Gastroesophageal sphincter (tissue), 4 donors: ENCODE measurements at regions not wholly inside any gene's neighbourhood (a gene's known extent, or its start where the extent isn't known, plus 50 kb on each side); places are given as distances from the start of the nearest gene placed in this dataset.
A peak's percentile ranks its signal among the peaks of the same experiment; 100 is the strongest.

Experiments
- ATAC-seq: fragments of 150-250 bp; one replicate; pipeline ENCODE4 v1.9.1; 2016; ENCODE audit warnings: mild to moderate bottlenecking, moderate library complexity
- H3K27ac ChIP-seq, 4 donors: fragments of 200-600 bp; sonication (generic) in 3 of 4; 1 replicate in 3 of 4; 2 replicates in 1 of 4; pipeline ENCODE4 v1.5.1; 2016 to 2019
- H3K27me3 ChIP-seq: fragments of 200-600 bp; sonication (generic); one replicate; pipeline ENCODE4 v1.5.1; 2019
- H3K36me3 ChIP-seq, 2 donors: fragments of 200-600 bp; sonication (generic); one replicate each; pipeline ENCODE4 v1.5.1; 2019; ENCODE audit warnings: control low read depth in 1 of 2
- H3K4me1 ChIP-seq, 3 donors: fragments of 200-600 bp; sonication (generic); 1 replicate in 2 of 3; 2 replicates in 1 of 3; pipeline ENCODE4 v1.5.1; 2016 to 2019; ENCODE audit warnings: control low read depth in 2 of 3
- H3K4me3 ChIP-seq, 2 donors: fragments of 200-600 bp; sonication (generic); one replicate each; pipeline ENCODE4 v1.5.1; 2019; ENCODE audit warnings: mild to moderate bottlenecking in 1 of 2, moderate library complexity in 1 of 2
- H3K9me3 ChIP-seq, 3 donors: fragments of 200-600 bp; sonication (generic); one replicate each; pipeline ENCODE4 v1.5.1; 2017 to 2019; ENCODE audit warnings: control low read depth in 2 of 3
- EP300 ChIP-seq: sonication (generic); formaldehyde crosslinking; IDR thresholded peaks from one replicate; pipeline ENCODE4 v1.6.1; 2017; ENCODE audit warnings: antibody characterized with exemption, mild to moderate bottlenecking
- POLR2A ChIP-seq, 2 donors: fragments of 450-650 bp; IDR thresholded peaks; one replicate each; pipeline ENCODE4 v1.6.1; 2017; ENCODE audit warnings: antibody characterized with exemption in 2 of 2, mild to moderate bottlenecking in 2 of 2, moderate library complexity in 1 of 2
- POLR2AphosphoS5 ChIP-seq: sonication (generic); formaldehyde crosslinking; IDR thresholded peaks from one replicate; pipeline ENCODE4 v1.6.1; 2017; ENCODE audit warnings: antibody characterized with exemption
- WGBS, 2 donors: methylation state at CpG; one replicate each; pipeline ENCODE4 v1.1.5; 2018; ENCODE audit warnings: low coverage in 1 of 2; 5-methylcytosine and 5-hydroxymethylcytosine counted together
- TF ChIP-seq, protein P1 (sequence below), 4 experiments: fragments of 200-600 bp in 2 of 4; fragments of 450-650 bp in 2 of 4; sonication (generic) in 1 of 4; IDR thresholded peaks; one replicate each; pipeline ENCODE4 v1.5.1; 2017 to 2019; ENCODE audit warnings: antibody characterized with exemption in 4 of 4, mild to moderate bottlenecking in 2 of 4, moderate library complexity in 2 of 4

DNA sequence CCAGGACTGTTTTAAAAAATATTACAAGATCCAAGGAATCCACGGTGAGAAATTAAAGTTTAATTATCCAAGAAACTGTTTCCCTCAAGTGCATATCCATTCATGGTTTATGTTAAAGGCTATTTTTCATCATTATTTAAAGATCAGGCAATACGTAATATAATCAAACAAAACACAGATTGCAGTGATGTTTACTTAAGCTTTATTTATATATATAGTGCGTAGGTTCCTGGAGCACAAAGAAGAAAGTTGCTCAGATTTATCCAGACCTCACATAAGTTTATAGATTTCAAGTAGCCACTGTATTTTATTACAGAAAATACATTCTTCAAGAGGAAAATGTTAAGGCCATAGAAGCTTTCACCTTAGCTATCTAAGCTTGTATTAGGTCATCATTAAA is 210.0 kb upstream of the KLF14 start:
- no peak for ATAC-seq
- Histone ChIP-seq H3K36me3 (no peaks in the 10 kb centered on the region), H3K4me3 (peak overlapping the region; percentile 29 to 30), H3K9me3 (no peaks in the 10 kb centered on the region), H3K27me3 (no peaks in the 10 kb centered on the region), H3K4me1 (peaks cover 13 to 83% (median 15%) of the 10 kb centered on the region in 3 donors), H3K27ac (peak overlapping the region; percentile 30 to 68 (median 52))
- TF ChIP-seq POLR2A (IDR thresholded peaks at IDR 0.05) (no peak), POLR2AphosphoS5 (no peak), EP300 (no peak)
- TF ChIP-seq, protein P1, sequence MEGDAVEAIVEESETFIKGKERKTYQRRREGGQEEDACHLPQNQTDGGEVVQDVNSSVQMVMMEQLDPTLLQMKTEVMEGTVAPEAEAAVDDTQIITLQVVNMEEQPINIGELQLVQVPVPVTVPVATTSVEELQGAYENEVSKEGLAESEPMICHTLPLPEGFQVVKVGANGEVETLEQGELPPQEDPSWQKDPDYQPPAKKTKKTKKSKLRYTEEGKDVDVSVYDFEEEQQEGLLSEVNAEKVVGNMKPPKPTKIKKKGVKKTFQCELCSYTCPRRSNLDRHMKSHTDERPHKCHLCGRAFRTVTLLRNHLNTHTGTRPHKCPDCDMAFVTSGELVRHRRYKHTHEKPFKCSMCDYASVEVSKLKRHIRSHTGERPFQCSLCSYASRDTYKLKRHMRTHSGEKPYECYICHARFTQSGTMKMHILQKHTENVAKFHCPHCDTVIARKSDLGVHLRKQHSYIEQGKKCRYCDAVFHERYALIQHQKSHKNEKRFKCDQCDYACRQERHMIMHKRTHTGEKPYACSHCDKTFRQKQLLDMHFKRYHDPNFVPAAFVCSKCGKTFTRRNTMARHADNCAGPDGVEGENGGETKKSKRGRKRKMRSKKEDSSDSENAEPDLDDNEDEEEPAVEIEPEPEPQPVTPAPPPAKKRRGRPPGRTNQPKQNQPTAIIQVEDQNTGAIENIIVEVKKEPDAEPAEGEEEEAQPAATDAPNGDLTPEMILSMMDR (IDR thresholded peaks at IDR 0.05), result no peak
- 26 to 32% methylated on average over 3 of the region's 3 CpGs for WGBS, 2 donors

DNA sequence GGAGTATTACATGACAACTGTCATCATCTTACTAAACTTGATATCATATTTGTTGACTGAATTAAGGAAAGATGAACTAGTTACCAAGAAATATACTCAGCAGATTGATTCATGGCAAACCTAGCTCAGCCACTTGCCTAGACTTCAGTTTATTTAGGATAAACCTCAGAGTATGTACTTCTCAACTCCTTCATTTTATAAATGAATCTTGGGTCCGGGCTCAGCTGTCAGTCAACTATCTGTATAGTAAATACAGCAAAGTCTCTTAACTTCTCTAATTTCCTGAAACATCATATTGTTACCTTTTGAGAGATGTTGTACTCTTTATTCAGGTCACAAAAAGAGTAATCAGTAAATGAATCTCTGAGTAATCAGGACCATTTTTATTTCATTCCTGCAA is 211.0 kb upstream of the KLF14 start:
- H3K27ac ChIP-seq, result peak overlapping the region in 2 of 4 donors; percentile 30 to 68
- no peak for TF ChIP-seq EP300
- TF ChIP-seq, protein P1 (IDR thresholded peaks at IDR 0.05), result no peak
- H3K9me3 ChIP-seq, result no peaks in the 10 kb centered on the region
- no peak for ATAC-seq
- H3K27me3 ChIP-seq, result no peaks in the 10 kb centered on the region
- no peak overlapping the region for H3K4me3 ChIP-seq
- 56 to 71% methylated on average over 1 of the region's 1 CpG for WGBS, 2 donors
- no peaks in the 10 kb centered on the region for H3K36me3 ChIP-seq
- peaks cover 11 to 83% (median 12%) of the 10 kb centered on the region in 3 donors for H3K4me1 ChIP-seq

DNA sequence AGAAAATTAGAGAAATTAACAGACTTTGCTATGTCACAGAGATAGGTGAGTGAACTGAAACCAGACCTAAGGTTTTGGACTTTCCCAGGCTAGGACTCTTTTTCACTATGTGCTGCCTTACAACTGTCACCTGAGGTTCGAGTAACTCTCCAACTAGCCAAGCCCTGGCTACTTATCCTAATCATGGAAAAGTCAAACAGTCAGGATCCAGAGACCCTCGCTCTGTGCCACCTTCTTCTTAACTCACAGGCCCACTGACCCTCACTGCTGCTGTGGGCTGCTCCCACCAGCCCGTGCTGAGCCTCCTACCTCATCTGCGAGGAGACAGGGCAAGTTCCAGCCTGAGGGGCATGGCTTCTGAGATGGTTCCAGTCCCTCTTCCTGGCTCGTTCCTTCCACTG is 211.4 kb upstream of the KLF14 start:
- H3K9me3 ChIP-seq, result no peaks in the 10 kb centered on the region
- peak overlapping the region in 1 of 4 donors; percentile 7 for H3K27ac ChIP-seq
- WGBS, 2 donors, result 82 to 95% methylated on average over 2 to 5 of the region's 5 CpGs
- H3K4me1 ChIP-seq, result peaks cover 12 to 85% (median 13%) of the 10 kb centered on the region in 3 donors
- H3K36me3 ChIP-seq, result peaks cover 0 to 3% of the 10 kb centered on the region in 2 donors
- no peak for ATAC-seq
- no peaks in the 10 kb centered on the region for H3K27me3 ChIP-seq
- no peak for TF ChIP-seq EP300
- no peak overlapping the region for H3K4me3 ChIP-seq

DNA sequence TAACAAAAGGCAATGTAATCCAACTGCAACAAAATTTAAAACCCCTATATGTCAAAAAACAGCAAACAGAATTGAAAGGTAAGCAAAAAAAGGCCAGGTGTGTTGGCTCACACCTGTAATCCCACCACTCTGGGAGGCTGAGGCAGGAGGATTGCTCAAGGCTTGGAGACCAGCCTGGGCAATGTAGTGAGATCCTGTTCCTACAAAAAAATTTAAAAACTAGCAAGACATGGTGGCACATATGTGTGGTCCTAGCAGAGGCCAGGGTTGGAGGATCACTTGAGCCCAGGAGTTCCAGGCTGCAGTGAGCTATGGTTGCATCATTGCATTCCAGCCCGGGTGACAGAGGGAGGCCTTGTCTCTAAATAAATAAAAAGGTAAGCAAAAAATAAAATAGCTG is 212.1 kb upstream of the KLF14 start:
- H3K36me3 ChIP-seq, result peaks cover 0 to 10% of the 10 kb centered on the region in 2 donors
- peaks cover 12 to 84% (median 13%) of the 10 kb centered on the region in 3 donors for H3K4me1 ChIP-seq
- TF ChIP-seq, protein P1 (IDR thresholded peaks at IDR 0.05), result no peak
- no peaks in the 10 kb centered on the region for H3K27me3 ChIP-seq
- H3K27ac ChIP-seq, result no peak overlapping the region
- ATAC-seq, result no peak
- 78% methylated on average over 1 of the region's 1 CpG; no CpG with 5 or more reads in 1 of the 2 donors for WGBS, 2 donors
- no peaks in the 10 kb centered on the region for H3K9me3 ChIP-seq
- H3K4me3 ChIP-seq, result no peak overlapping the region

DNA sequence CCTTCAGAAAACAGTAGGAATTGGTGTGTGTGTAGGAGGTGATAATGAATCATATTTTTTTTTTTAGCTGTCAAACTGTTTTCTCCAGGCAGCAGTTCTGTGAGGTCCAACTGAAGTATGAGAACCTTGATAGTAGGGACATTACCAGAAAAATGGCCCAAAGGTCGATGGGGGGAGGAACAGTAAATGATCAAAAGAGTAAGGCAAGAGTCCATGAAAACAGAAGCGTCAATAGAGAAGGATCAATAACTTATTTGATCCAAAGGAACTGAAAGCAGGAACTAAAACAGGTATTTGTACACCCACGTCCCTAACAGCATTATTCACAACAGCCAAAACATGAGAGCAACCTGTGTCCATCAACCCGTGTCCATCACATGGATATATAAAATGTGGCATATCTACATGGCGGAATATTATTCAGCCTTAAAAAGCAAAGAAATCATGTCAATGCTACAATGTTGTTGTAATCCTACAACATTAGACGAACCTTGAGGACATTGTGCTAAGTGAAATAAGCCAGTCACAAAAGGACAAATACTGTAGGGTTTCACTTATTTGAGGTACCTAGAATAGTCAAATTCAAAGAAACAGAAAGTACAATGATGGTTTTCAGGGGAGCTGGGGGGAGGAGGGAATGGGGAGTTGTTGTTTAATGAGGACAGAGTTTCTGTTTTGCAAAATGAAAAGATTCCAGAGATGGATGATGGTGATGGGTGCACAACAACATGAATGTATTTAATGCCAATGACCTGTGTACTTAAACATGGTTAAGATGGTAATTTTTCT is 214.0 kb upstream of the KLF14 start:
- TF ChIP-seq POLR2A (IDR thresholded peaks at IDR 0.05) (no peak), EP300 (no peak), POLR2AphosphoS5 (no peak)
- TF ChIP-seq, protein P1 (IDR thresholded peaks at IDR 0.05), result no peak
- 95 to 96% methylated on average over 6 of the region's 6 CpGs for WGBS, 2 donors
- H3K4me1 ChIP-seq, result peaks cover 6 to 81% (median 8%) of the 10 kb centered on the region in 3 donors
- H3K27ac ChIP-seq, result no peak overlapping the region
- ATAC-seq, result no peak
- H3K27me3 ChIP-seq, result no peaks in the 10 kb centered on the region
- H3K36me3 ChIP-seq, result peaks cover 0 to 22% of the 10 kb centered on the region in 2 donors
- H3K9me3 ChIP-seq, result no peaks in the 10 kb centered on the region
- no peak overlapping the region for H3K4me3 ChIP-seq
